ENCODE measurements at regions not wholly inside any gene's neighbourhood (a gene's known extent, or its start where the extent isn't known, plus 50 kb on each side); places are given as distances from the start of the nearest gene placed in this dataset.
A peak's percentile ranks its signal among the peaks of the same experiment; 100 is the strongest.

DNA sequence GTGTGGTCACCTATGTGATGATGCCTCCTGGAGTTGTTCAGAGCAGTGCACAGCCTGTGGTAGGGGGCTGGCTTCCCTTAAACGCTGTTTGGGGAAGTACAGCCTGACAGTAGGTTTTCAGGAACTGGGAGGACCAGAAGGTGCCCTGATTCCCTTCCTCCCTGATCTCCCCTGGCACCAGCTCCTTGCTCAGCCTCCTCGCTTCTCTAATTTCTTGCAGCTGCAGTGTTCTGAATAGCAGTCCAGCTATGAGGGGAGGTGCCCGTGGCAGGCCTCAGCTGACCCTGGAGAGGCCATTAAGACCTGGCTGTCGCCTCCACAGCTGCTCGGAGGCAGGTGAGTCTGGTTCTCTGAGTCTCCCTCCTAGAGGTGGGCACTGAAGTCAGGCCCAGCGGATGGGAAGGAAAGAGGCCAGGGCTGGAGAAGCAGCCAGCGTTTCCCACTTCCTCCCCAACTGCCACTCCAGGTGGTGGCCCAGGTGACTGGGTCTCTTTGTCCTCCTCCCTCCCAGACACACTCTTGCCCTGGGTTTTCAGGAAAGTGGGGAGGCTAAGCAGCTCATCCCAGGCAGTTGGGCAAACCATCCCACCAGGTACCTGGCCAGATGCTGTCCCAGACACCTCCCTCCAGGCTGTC is 52.0 kb upstream of the RPL11 start:
- DNase-seq: no peak

DNA sequence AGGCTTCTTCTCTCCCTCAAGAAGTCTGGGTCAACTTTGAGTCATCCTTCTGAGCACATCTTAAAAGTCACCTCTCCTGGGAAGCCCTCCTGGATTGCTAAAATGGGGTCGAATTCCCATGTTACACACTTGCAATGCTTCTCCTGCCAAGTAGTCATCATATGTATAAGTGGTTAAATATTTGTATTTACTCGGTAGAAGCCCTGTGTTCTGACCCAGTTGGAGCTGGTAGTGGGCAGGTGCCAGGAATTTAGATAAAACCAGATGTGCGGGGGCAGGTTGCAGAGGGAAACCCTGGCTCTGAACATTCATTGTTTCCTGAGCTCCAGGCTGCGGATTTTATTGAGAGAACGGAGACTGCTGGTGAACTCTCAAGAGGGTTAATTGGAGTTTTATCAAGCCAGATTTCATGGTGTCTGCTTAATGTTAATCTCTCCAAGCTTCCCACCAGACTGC is 52.8 kb upstream of the RPL11 start:
- DNase-seq: no peak

DNA sequence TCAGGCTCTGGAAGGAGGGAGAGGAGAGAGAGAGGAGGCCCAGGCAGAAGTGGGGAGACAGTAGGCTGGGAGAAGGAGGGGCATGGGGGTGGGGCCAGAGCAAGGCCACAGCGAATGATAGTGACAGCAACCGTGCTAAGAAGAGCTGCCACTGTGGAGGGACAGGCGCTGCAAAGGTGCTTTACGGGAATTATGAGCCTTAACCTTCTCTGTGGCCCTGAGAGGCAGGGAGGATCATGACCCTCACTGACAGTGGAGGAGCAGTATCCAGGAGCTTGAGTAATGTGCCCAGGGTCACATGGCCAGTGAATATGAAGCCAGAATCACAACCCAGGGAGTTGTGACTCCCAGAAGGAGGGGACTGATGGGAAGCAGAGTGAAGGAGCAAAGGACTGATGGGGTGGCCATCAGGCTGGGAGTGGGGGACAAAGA is 53.4 kb upstream of the RPL11 start:
- no peak for DNase-seq

DNA sequence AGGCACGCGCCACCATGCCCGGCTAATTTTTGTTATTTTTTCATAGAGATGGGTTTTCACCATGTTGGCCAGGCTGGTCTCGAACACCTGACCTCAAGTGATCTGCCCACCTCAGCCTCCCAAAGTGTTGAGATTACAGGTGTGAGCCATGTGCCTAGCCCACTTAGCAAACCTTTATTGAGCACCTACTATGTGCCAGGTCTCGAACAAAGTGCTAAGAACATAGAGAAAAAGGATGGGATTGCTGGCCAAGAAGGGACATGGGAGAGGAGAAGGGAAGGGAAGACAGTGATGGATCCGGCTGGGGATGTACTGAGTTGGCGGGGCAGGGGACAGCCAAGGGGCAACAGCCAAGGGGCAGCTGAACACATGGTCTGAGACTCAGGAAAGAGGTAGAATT is 55.6 kb upstream of the RPL11 start:
- no peak for DNase-seq

DNA sequence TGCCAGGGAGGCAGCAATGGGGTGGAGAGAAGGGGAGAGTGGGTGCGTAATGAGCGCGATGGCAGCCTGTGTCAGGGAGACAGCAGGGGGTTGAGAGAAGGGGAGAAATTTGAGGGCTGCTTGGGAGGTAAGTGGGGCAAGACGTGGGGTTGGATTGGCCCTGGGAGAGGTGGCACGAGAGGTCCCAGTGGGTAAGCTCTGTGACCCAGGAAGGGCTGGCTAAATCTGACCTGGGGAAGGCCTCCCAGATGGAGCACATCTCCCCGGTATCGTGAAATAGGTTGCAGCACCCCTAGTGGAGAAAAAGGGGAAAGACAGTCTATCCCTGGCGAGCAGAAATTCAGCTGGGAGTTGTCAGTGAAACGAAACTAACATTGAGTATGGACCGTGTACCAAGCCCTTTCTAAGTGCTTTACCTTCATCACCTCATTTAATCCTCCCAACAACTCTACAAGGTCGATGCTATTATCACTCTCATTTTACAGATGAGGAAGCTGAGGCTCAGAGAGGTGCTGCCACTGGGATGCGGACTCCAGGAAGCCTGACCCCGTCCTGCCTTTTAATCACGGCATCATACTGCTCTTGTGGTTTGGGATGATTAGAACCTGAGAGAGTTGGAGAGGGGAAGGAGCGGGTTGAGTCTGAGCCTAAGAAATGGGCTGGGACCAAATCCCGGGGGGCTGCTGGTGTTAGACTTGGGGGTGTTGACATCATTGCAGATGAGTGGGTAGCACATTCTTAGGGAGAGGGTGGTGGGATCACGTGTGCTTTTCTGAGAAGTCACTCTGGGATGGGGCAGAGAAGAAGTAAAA is 56.6 kb upstream of the RPL11 start:
- DNase-seq: peak; percentile 7

DNA sequence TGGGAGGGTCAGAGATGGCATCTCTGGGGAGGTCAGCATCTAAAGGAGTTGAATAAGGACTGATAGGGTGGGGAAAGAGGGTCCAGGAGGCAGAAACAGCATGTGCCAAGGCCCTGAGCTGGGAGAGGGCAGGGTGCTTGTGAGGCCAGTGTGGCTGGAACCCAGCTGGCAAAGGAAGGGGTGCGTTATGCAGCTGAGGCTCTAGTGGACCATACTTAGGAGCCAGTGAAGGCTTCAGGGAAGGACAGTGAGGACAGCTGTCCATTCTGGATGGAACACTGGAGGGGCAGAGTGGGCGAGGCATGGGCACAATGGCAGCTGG is 57.1 kb upstream of the RPL11 start:
- DNase-seq: no peak

DNA sequence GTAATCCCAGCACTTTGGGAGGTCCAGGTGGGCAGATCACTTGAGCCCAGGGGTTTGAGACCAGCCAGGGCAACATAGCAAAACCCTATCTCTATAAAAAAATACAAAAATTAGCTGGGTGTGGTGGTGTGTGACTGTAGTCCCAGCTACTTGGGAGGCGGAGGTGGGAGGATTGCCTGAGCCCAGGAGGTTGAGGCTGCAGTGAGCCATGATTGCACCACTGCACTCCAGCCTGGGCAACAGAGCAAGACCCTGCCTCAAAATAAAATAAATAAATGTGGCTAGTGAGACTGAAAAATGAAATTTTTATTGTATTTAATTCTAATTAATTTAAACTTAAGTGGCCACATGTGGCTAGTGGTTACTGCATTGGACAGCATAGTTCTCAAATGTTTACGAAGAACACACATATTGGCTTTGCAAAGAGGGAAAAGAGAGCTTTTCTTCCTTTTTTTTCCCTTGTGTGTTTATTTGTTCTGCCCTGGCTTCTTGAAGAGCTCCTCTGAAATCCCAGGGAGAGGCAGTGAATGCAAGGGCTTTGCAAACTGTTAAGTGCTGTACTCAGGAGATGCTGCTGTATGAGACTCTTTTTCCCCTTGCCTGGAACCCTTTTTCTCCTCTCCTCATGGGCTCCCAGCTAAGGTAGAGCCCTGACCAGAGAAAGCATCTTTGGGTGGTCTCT is 59.0 kb upstream of the RPL11 start:
- no peak for DNase-seq

DNA sequence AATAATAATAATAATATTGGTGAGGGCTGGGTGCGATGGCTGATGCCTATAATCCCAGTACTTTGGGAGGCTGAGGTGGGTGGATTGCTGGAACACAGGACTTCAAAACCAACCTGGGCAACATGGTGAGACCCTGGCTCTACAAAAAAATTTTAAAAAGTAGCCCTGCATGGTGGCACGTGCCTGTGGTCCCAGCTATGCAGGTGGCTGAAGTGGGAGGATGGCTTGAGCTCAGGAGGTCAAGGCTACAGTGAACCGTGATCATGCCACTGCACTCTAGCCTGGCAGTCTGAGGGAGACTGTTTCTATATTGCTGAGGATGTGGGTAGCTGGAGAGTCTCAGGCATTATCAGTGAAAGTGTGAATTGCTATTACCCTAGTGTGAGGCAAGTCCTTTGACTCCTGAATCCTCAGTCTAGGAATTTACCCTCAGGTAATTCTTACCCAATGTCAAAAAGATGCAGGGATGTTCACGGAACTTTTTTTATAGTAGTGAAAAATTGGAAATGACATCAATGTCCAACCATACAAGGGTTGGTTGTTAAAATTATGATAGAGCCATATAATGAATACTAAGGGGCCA is 61.8 kb upstream of the RPL11 start:
- DNase-seq: no peak

DNA sequence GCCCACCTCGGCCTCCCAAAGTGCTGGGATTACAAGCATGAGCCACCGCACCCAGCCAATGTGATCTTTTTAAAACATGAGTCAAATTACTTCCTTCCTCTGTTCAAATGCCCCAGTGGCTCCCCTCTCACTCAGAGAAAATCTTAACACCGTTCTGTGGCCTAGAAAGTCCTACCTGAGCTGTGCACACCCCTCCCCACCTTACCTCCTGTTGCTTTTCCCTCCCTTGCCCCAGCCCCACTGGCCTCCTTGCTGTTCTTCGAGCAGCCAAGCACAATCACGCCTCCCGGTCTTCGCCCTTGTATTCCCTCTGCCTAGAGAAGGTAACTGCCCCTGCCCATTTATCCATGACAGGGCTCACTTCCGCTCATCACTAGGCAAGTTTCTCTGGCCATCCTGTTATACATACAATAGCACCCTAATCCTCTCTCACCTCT is 62.6 kb upstream of the RPL11 start:
- DNase-seq: no peak

DNA sequence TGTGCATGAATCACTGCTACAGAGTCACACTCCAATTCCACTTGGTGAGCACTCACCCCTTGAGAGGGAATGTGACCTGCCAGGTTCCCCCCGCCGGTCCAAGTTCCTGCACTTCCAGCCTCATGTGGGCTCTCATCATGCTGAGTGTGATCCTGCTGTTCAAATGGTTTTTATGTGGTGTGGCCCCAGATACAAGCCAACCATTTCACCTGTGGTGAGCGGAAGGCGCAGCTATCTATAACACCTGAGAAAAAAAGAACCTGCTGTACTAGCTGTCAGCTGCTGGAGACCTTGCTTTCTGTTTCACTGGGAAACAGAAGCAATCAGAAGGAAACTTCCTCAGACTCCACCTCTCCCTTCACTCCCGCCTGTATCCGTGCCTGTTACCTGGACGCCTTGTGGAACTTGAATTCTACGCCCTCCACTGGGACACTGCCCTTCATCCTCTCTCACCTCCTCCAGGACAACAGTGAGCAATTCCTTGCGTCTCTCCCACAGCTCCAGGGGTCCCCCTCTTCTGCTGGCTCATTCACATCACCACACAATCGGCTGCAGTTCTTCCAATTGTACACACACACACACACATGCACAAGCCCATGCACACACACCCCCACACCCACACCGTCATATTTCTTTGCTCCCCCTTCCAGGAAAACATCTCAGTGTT is 64.4 kb upstream of the RPL11 start:
- DNase-seq: no peak

DNA sequence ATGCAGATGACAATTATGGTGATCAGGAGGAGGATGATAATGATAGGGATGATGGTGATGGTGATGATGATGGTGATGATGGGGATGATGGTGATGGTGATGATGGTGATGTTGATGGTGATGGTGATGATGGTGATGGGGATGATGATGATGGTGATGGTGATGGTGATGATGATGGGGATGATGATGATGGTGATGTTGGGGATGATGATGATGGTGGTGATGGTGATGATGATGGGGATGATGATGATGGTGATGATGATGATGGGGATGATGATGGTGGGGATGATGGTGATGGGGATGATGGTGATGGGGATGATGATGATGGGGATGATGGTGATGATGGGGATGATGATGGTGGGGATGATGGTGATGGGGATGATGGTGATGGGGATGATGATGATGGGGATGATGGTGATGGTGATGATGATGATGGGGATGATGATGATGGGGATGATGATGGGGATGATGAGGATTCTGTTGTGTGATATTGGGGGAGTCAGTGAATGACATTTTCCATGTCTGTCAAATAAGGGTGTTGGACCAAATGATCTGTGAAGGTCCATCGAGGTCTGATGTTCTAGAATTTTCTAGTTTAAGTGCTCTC is 65.6 kb upstream of the RPL11 start:
- no peak for DNase-seq

DNA sequence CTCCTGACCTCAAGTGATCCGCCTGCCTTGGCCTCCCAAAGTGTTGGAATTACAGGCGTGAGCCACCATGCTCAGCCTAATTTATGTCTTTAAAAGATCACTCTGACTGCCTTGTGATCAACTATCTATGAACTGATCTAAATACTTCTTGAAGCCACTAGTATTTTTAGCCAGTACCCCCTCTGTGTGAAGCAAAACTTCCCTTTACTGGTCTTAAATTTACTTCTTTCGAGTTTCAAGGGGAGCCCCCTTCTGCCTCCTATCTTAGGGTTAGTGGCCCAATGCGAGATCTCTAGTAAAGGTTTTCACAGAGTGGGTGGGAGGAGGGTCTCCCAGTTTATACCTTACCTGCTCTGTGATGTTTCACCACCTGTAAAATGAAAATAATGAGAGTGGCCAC is 66.1 kb upstream of the RPL11 start:
- DNase-seq: no peak

DNA sequence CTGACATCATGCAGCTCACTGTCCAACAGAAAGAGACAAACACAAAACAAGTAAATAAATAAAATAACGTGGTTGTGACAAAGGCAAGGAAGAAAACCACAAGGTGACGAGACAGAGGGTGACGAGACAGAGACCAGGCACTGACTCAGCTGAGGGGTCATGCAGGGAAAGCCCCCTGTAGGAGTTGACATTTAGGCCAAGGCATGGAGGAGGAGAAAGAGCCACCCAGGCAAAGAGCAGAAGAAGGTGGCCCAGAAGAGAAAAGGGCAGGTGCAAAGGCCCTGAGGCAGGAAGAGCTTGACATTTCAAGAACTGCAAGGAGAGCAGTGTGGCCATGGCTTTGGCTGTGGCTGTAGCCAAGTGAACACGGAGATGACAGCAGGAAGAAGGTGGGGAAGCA is 65.1 kb upstream of the ID3 start:
- no peak for DNase-seq

DNA sequence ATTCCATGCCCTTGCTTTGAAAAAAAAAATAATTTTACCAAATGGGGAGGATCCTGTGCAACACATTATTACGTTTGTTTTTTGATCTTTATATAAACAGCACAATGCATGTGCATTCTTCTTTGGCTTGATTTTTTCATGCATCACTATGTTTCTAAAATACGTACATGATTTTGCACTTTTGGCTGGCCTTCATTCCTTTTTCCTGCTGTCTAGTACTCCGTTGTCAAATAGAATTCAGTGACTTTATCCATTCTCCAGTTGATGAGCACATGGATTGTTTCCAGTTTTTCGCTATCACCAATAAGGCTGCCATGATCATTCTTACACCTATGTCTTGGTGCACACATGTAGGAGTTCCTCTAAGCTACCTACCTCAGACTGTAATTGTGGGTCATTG is 63.0 kb upstream of the ID3 start:
- DNase-seq: no peak

DNA sequence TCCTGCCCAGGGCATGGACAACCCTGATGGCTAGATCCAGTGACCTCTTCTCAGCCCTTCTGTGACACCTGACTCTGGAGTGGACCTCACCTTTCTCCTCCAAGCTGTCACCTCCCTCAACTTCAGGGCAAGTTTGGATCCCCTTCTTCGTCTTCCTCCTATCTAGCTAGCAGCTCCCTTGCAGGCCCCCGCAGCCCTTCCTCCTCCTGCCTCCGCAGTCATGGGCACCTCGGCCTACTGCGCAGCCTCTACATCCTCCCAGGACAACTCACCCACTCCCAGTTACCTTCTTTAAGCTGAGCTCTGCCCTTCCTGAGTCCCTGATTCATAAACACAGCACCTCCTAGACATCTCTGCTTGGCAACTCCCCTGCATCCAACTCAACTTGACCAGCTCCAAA is 61.3 kb upstream of the ID3 start:
- DNase-seq: no peak

DNA sequence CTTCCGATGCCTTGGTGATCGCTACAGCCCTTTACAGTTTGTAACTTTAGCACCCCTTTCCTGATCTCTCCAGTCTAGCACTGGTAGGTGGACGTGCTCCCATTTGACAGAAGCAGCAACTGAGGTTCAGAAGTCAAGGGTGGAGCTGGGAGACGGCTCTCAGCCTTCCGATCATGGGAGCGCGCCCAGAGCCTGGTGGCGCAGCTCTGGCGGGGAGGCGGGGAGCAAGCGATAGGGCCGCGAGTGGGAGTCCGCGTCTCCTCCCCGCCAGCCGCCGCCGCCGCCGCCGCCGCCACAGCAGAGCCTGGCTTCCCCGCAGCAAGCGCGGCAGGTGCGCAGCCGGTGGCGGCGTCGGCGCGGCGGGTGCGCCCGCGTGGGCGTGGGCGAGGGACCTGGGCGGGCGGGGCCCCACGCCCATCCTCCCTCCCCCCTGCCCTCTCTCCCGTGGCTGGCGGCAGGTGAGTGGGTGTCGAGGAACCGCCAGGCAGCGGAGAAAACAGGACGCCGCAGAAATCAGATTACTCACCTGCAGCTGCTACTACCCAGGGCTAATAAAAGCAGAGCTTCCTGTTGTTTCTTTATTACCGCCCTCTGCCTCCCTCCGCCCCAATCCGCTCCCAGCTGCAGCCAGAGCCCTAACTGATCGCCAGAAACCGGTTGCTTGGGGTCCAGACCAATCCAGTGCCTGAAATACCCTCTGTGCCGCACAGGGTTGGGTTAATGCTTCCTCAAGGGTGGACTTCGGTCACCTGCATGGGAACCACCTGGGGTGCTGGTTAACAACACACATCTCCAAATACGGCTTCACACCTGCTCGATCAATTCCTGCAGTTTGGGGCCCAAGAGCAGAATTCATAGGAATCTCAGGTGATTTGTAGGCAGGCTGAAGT is 60.2 kb upstream of the ID3 start:
- DNase-seq: no peak

DNA sequence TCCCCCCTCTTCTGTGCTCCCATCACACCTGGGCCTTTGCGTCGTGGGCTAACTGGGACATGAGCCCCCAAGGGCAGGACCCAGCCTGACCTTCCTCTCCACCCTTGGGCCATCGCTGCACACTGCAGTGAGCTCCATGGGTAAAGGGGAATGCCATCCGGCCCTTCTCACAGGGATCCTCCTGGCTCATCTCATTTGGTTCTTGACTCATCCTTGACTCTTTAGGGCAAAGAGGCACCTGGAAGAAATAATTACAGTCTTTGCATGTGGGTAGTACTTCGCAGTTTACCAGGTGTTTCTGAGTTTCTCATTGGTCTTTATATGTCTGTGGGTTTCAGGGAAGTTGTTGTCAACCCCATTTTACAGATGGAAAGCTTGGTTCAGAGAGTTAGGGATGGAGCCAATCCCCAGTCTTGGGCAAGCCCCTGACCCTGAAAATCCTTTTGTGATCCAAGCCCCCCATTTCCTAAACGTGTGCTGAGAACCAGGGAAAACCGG is 59.3 kb upstream of the ID3 start:
- no peak for DNase-seq

DNA sequence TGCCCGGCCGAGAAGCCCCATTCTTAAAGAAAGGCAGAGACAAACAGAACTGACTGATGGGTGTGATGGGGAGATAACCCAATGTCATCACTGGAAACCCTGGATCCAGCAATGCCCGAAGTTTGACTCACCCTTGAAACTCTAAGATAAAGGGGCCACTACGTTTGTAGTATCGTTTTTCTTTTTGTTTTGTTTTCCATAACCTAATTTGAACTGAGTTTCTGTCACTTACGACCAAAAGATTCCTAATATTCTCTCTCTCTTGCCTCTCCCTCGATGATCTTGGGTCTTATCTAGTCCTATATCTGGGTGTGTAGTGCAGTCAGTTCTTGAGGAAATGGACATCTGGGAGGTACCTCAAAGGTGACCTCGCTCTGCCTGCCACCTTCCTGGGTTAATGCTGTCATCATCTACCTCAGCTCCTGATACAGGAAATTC is 57.8 kb upstream of the ID3 start:
- DNase-seq: no peak

DNA sequence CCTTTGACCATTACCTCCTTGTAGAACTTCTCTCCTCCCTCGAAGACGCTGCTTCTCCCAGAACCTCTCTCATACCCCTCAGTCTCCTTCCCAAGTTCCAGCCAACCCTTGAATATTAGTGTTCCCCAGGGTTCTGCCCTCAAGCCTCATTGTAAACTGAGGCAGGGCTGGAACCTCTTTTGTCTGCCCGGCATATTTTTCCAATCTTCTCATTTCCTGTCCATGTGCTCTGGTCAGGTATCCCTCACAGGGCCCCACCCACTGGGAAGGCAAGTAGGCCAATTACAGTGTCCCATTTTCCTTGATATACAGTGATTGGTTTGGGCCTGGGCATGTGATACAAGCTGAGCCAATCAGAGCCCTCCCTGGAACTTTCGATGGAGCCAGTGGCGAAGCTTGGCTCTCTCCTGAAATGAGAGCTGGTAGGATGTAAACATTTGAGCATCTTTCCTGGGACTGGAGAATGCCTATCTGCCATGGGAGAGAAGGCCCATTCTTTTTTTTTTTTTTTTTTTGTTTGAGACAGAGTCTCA is 57.1 kb upstream of the ID3 start:
- no peak for DNase-seq

DNA sequence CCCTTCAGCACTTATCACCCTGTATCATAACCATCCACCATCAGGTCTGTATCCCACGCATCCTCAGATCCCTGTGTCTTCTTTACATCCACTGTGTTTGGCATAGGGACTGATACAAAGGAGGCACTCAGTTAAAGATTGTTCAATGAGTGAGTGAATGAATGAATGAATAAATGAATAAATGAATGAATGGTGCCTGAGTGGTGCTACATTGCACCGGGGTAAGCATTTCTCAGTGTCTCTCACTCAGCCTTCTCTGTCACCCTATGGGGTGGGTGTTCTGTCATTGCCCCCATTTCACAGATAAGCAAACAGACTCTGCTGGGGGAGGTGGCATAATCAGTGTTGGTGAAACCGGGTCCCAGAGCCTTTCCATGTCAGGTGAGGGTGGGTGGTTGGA is 56.6 kb upstream of the ID3 start:
- DNase-seq: no peak

DNA sequence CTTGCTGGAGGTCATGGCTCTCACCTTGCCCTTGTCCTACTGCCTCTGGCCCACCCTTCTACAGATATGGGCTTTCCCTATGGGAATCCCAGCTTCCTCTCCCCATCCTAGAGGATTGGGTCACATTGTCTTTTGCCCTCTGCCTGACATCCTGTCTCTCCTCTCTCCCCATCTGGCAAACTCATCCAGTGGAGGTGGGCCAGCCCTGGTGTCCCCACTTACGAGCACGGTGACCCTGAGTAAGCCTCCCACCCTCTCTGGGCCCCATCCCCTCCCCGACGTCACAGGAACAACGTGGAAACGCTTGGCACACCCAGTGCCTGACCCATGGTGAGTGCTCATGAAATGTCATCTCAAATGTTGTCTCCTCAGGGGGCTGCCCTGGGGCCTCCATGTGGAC is 56.1 kb upstream of the ID3 start:
- no peak for DNase-seq
